ENCODE measurements at regions not wholly inside any gene's neighbourhood (a gene's known extent, or its start where the extent isn't known, plus 50 kb on each side); places are given as distances from the start of the nearest gene placed in this dataset.

GRCh38 chr4:38560768-38561558 lies 103.0 kb upstream of the KLF3 start (continued):
- TF ChIP-seq RAD21 (IDR thresholded peaks at IDR 0.05; ENCODE audit: low read length): no peak

- Histone ChIP-seq H4K20me1 (ENCODE audit: insufficient read depth, low read length) (no peaks in the 10 kb centered on the region), H2BK5ac (ENCODE audit: low read depth, low read length, poor library complexity, severe bottlenecking) (no peak overlapping the region), H4K91ac (ENCODE audit: insufficient read depth, low read depth, low read length) (peak overlapping the region; percentile 58), H3K18ac (ENCODE audit: low read depth, low read length) (peak overlapping the region; percentile 66; the same call in 1 of the 2 replicates), H3K4me1 (ENCODE audit: control insufficient read depth, insufficient read depth, low read length) (peaks cover 18% of the 10 kb centered on the region), H2AK9ac (replicated peaks; ENCODE audit: low read depth, low read length, poor library complexity) (peak overlapping the region; percentile 55), H3K9ac (ENCODE audit: low read depth, low read length) (no peak overlapping the region; the same call in 1 of the 2 replicates), H2AFZ (replicated peaks; ENCODE audit: low read length, poor library complexity) (peak overlapping the region; percentile 71), H2BK20ac (ENCODE audit: low read depth, low read length) (peak overlapping the region; percentile 51), H3K9me1 (ENCODE audit: insufficient read depth, low read length) (peaks cover 14% of the 10 kb centered on the region; the same call in 1 of the 2 replicates), H3K4ac (ENCODE audit: low read depth, low read length) (peak overlapping the region; percentile 71), H2BK120ac (ENCODE audit: low read depth, low read length) (peak overlapping the region; percentile 53), H3K27ac (ENCODE audit: insufficient read depth, low read length) (peak overlapping the region; percentile 77; the same call in 1 of the 2 replicates), H3K4me3 (ENCODE audit: insufficient read depth, low read depth, low read length) (no peak overlapping the region), H3K14ac (replicated peaks; ENCODE audit: low read depth, low read length) (peak overlapping the region; percentile 66), H3K79me1 (ENCODE audit: low read depth in 1 of 2, low read length in 2 of 2) (no peaks in the 10 kb centered on the region), H4K8ac (ENCODE audit: low read depth in 2 of 2, low read length in 2 of 2) (peak overlapping the region; percentile 15 to 44; a peak in 2 of 4 replicates), H2BK15ac (ENCODE audit: low read depth, low read length) (peak overlapping the region; percentile 77; the same call in 1 of the 3 replicates), H3K23ac (ENCODE audit: low read depth, low read length) (peak overlapping the region; percentile 51; the same call in 1 of the 2 replicates), H3K9me3 (ENCODE audit: control insufficient read depth, insufficient read depth, low read length) (no peaks in the 10 kb centered on the region), H3K56ac (ENCODE audit: extremely low read depth, insufficient read depth, low read length) (no peak overlapping the region; the same call in 1 of the 2 replicates), H3K4me2 (ENCODE audit: low read depth, low read length) (no peak overlapping the region), H3K36me3 (ENCODE audit: control insufficient read depth, insufficient read depth, low read length) (no peaks in the 10 kb centered on the region), H4K5ac (ENCODE audit: low read depth, low read length) (peak overlapping the region; percentile 13; the same call in 1 of the 2 replicates), H3K27me3 (ENCODE audit: control insufficient read depth, insufficient read depth, low read length) (no peaks in the 10 kb centered on the region), H2AK5ac (ENCODE audit: low read depth, low read length) (no peak overlapping the region)
- ChIA-PET CTCF (no interaction called here), POLR2A (ENCODE audit: unreplicated experiment) (no interaction called here)
- peak; percentile 28 for DNase-seq
- ATAC-seq (ENCODE audit: low read depth): peak; percentile 65
- no peak for TF ChIP-seq MAZ (IDR thresholded peaks at IDR 0.05; ENCODE audit: borderline replicate concordance, low read depth, low read length)
- TF ChIP-seq CEBPB (IDR thresholded peaks at IDR 0.05; ENCODE audit: low read depth, low read length): 0 out of 2 replicates have a peak, but pooled peaks have one; percentile 31
- no peak for TF ChIP-seq RFX5 (IDR thresholded peaks at IDR 0.05; ENCODE audit: low read depth, low read length)
- dilution Hi-C loops (cut with HindIII; ENCODE audit: low sequenced_read_pairs, unreplicated experiment): no loop called here
- BruUV-seq (replicated peaks): no TSS peak
- in situ Hi-C loops (cut with MboI; ENCODE audit: low sequenced_read_pairs): no loop called here
- intact Hi-C loops (cut with micrococcal nuclease): loop anchor here (5.0 kb wide), 2 partner anchors 40 to 240 kb away; no protein-coding TSS in a partner anchor
- WGBS, 2 experiments (ENCODE audit: extremely low coverage in 2 of 2, insufficient read length in 1 of 2): no CpG with 5 or more reads among the region's 4 CpGs
Measured at GRCh38 chr4:38562751-38563198, 101.2 kb upstream of the KLF3 start.

Measured in IMR-90 (cell line).